ENCODE measurements at regions not wholly inside any gene's neighbourhood (a gene's known extent, or its start where the extent isn't known, plus 50 kb on each side); places are given as distances from the start of the nearest gene placed in this dataset.

DNA sequence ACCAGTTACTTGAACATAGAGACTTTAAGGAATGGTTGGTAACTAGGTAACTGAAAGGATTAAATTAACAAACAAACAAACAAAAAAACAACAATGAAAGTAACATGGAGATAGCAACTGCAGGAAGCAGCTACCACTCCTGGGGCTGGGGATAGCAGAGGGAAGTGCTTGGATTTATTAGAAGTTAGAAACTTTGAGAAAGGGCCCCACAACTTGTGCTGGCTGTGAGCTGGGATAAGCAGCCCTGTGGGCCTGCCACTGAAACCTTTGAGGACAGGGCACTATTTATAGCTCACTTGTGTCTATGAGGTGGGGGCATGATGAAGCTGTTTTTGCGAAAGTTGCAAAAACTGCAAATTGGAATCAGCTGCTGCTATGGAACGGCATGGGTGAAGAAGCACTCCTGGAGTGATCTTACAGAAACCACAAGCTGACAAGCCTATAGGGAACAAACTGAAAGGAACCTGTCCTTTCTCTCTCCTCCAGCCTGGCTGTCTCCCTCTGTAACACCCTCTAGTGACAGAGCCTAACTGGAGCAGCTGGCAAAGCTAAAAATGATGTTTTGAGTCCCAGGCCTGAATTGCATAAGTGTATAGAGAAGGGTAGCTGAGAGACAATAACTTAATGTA lies 91.4 kb upstream of the RANBP6 start:
- TF ChIP-seq YY1 (tag by site-specific recombination; IDR thresholded peaks at IDR 0.05) (no peak), KLF10 (tag by site-specific recombination; IDR thresholded peaks at IDR 0.05) (no peak), ZNF223 (tag by site-specific recombination; IDR thresholded peaks at IDR 0.05) (no peak), ZBTB49 (tag by site-specific recombination; IDR thresholded peaks at IDR 0.05; ENCODE audit: low read depth) (no peak), ZNF175 (tag by site-specific recombination; IDR thresholded peaks at IDR 0.05) (no peak), TCF7L2 (IDR thresholded peaks at IDR 0.05; ENCODE audit: borderline replicate concordance, low read depth, low read length) (no peak), ZNF747 (tag by site-specific recombination; IDR thresholded peaks at IDR 0.05) (no peak), SALL2 (tag by site-specific recombination; IDR thresholded peaks at IDR 0.05; ENCODE audit: borderline replicate concordance) (no peak), ZNF362 (tag by site-specific recombination; IDR thresholded peaks at IDR 0.05) (no peak)
- TF ChIP-seq, protein P1, sequence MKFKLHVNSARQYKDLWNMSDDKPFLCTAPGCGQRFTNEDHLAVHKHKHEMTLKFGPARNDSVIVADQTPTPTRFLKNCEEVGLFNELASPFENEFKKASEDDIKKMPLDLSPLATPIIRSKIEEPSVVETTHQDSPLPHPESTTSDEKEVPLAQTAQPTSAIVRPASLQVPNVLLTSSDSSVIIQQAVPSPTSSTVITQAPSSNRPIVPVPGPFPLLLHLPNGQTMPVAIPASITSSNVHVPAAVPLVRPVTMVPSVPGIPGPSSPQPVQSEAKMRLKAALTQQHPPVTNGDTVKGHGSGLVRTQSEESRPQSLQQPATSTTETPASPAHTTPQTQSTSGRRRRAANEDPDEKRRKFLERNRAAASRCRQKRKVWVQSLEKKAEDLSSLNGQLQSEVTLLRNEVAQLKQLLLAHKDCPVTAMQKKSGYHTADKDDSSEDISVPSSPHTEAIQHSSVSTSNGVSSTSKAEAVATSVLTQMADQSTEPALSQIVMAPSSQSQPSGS (tag by site-specific recombination; IDR thresholded peaks at IDR 0.05; ENCODE audit: low read depth): no peak
- TF ChIP-seq, protein P2, sequence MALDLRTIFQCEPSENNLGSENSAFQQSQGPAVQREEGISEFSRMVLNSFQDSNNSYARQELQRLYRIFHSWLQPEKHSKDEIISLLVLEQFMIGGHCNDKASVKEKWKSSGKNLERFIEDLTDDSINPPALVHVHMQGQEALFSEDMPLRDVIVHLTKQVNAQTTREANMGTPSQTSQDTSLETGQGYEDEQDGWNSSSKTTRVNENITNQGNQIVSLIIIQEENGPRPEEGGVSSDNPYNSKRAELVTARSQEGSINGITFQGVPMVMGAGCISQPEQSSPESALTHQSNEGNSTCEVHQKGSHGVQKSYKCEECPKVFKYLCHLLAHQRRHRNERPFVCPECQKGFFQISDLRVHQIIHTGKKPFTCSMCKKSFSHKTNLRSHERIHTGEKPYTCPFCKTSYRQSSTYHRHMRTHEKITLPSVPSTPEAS (tag by site-specific recombination; IDR thresholded peaks at IDR 0.05): no peak
- TF ChIP-seq, protein P3, sequence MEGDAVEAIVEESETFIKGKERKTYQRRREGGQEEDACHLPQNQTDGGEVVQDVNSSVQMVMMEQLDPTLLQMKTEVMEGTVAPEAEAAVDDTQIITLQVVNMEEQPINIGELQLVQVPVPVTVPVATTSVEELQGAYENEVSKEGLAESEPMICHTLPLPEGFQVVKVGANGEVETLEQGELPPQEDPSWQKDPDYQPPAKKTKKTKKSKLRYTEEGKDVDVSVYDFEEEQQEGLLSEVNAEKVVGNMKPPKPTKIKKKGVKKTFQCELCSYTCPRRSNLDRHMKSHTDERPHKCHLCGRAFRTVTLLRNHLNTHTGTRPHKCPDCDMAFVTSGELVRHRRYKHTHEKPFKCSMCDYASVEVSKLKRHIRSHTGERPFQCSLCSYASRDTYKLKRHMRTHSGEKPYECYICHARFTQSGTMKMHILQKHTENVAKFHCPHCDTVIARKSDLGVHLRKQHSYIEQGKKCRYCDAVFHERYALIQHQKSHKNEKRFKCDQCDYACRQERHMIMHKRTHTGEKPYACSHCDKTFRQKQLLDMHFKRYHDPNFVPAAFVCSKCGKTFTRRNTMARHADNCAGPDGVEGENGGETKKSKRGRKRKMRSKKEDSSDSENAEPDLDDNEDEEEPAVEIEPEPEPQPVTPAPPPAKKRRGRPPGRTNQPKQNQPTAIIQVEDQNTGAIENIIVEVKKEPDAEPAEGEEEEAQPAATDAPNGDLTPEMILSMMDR (tag by site-specific recombination; IDR thresholded peaks at IDR 0.05): 0 out of 2 replicates have a peak, but pooled peaks have one; percentile 14
